HG03060 (cell line): ENCODE measurements at regions not wholly inside any gene's neighbourhood (a gene's known extent, or its start where the extent isn't known, plus 50 kb on each side); places are given as distances from the start of the nearest gene placed in this dataset.

Source experiments
- ATAC-seq: cut with Tn5 transposase; IDR thresholded peaks from one replicate; pipeline ENCODE4 v1.9.1; 2021; ENCODE audit warnings: low read depth, moderate number of reproducible peaks; ENCODE audit not compliant: unreplicated experiment

GRCh38 chr15:95160316-95160715, 929.0 kb downstream of the MCTP2 start:
- no peak for ATAC-seq

- no peak for ATAC-seq
These were observed 930.7 kb downstream of the MCTP2 start for GRCh38 chr15:95162069-95162468.

- no peak for ATAC-seq
These were observed 931.2 kb downstream of the MCTP2 start for GRCh38 chr15:95162531-95162930.

GRCh38 chr15:95162967-95163531, 931.7 kb downstream of the MCTP2 start:
- ATAC-seq, result no peak

GRCh38 chr15:95168152-95168551, 936.8 kb downstream of the MCTP2 start:
- no peak for ATAC-seq

GRCh38 chr15:95168951-95169431, 937.6 kb downstream of the MCTP2 start:
- ATAC-seq, result no peak

- ATAC-seq, result no peak
These were observed 938.4 kb downstream of the MCTP2 start for GRCh38 chr15:95169541-95170459.

GRCh38 chr15:95170561-95171380, 939.4 kb downstream of the MCTP2 start:
- no peak for ATAC-seq

GRCh38 chr15:95171564-95171963, 940.2 kb downstream of the MCTP2 start:
- ATAC-seq, result no peak

GRCh38 chr15:95174301-95175259, 943.2 kb downstream of the MCTP2 start:
- no peak for ATAC-seq

- ATAC-seq, result no peak
These were observed 944.7 kb downstream of the MCTP2 start for GRCh38 chr15:95175914-95176658.

GRCh38 chr15:95176794-95177577, 945.6 kb downstream of the MCTP2 start:
- ATAC-seq, result no peak

GRCh38 chr15:95180530-95180929, 949.2 kb downstream of the MCTP2 start:
- ATAC-seq, result no peak

GRCh38 chr15:95182091-95182490, 950.7 kb downstream of the MCTP2 start:
- no peak for ATAC-seq

- no peak for ATAC-seq
These were observed 961.6 kb downstream of the MCTP2 start for GRCh38 chr15:95192923-95193322.

- ATAC-seq, result no peak
These were observed 963.4 kb downstream of the MCTP2 start for GRCh38 chr15:95194746-95195145.

- no peak for ATAC-seq
These were observed 965.0 kb downstream of the MCTP2 start for GRCh38 chr15:95196176-95196915.
